ENCODE measurements at regions not wholly inside any gene's neighbourhood (a gene's known extent, or its start where the extent isn't known, plus 50 kb on each side); places are given as distances from the start of the nearest gene placed in this dataset.

DNA sequence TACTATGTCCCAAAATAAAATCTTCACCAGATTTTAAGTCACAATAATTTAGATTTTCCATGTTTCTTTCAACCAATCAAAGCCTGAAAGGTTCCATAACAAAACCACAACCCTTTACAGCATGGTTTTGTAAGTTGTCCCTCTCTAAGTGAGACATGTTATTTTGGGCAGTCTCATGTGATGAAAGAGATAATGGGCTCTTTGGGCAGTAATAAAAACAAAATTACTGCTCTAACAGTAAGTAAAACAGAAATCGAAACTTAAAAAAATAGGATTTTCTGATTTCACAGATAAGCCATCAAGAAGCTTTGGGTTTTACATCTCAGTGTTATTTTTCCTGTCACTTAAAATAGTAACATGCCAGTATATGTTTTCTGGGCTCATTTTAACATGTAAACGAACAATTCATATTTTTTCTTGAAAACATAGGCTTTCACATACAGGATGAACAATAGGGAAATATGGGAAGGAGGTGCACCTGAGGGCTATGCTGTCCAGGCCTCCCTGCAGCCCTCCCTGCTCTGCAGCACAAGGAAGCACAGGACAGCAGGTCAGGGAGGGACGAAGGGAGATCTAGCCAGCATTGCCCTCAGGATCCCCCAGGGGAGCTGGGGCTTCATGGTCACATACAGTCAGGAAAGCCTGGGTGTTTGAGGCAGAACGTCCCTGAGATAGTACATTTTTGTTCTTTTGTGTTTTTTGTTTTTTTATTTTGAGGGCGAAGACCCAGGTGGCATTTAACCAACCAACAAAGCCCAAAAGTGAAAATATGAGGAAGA lies 157.4 kb downstream of the SHOX2 start:
- ATAC-seq (ENCODE audit: low read depth in 2 of 2) = no peak
- H3K4me1 Mint-ChIP-seq = no peaks in the 10 kb centered on the region
- no peak for DNase-seq
- H3K4me3 Mint-ChIP-seq = no peak overlapping the region
- peaks cover 0 to 8% (median 0%) of the 10 kb centered on the region in 3 donors for H3K27me3 Mint-ChIP-seq
- H3K36me3 Mint-ChIP-seq = no peaks in the 10 kb centered on the region
- no peak overlapping the region for H3K27ac Mint-ChIP-seq
- peaks cover 0 to 6% (median 4%) of the 10 kb centered on the region in 7 donors for H3K9me3 Mint-ChIP-seq

DNA sequence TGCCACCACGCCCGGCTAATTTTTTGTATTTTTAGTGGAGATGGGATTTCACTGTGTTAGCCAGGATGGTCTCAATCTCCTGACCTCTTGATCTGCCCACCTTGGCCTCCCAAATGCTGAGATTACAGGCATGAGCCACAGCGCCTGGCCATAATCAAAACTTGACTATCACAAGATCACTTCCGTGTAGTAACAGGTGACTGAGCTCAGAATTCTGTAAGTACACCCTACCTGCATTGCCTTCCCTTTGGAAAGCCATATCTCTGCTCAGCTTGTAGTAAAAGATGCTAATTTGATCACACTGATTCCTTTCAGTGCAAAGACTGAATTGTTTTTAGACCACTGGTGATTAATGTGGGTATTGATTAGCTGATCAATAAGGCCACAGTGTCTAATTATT lies 167.1 kb downstream of the SHOX2 start:
- Mint-ChIP-seq H3K27ac (no peak overlapping the region), H3K27me3 (peaks cover 5 to 12% (median 10%) of the 10 kb centered on the region in 3 donors), H3K36me3 (no peaks in the 10 kb centered on the region), H3K4me1 (no peaks in the 10 kb centered on the region), H3K4me3 (no peak overlapping the region), H3K9me3 (peaks cover 0 to 4% (median 0%) of the 10 kb centered on the region in 7 donors)
- ATAC-seq (ENCODE audit: low read depth in 2 of 2) (no peak), DNase-seq (no peak)

DNA sequence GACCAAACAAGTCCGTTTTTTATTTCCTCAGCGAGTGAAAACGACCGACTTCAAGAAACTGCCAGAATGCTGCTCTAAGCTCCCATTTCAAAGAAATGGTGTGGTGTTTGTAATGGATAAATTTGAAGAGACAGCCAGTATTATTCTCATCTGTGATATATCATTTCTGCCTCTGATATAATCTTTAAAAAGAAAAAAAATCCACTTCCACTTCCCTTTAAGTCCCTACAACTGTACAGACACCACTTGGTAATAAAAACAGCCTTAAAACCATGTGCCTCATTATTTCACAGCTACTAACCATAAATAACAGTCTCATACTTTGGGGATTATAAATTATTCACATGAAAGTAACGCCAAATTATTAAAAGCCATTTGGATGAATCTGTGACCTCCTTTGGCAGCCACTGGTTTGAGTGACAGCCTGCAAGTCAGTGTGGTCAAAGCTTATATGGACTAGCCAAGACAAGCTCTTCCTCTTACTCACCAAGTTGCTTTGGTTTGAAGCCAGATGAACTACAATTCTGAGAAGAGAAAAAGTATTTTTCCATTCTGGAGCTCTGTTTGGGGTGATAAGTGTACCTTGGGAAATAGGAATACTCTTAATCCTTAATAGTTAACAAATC lies 168.0 kb downstream of the SHOX2 start:
- no peak for DNase-seq
- Mint-ChIP-seq H3K27me3 (peaks cover 5 to 12% (median 10%) of the 10 kb centered on the region in 3 donors), H3K4me1 (no peaks in the 10 kb centered on the region), H3K27ac (no peak overlapping the region), H3K36me3 (no peaks in the 10 kb centered on the region), H3K4me3 (no peak overlapping the region), H3K9me3 (peaks cover 0 to 4% (median 0%) of the 10 kb centered on the region in 7 donors)
- no peak for ATAC-seq (ENCODE audit: low read depth in 2 of 2)

DNA sequence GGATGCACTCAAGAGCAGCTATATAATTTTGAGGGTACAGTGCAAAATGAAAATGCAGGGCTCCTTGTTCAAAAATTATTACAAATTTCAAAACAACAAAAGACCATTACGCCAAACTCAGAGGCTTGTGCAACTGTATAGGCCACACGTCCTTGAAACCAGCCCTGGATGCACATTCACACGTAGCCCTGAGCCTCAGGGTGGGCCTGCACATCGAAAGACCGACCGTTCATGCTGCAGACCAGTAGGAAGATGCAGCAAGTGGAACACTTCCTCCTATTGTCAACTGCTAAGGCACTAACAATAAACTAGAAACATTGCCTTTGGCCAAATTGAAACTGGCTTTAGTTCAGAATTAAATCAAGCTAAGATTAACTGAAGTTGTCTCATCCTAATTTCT lies 174.7 kb downstream of the SHOX2 start:
- Mint-ChIP-seq H3K9me3 (peaks cover 0 to 4% (median 0%) of the 10 kb centered on the region in 7 donors), H3K36me3 (no peaks in the 10 kb centered on the region), H3K4me1 (no peaks in the 10 kb centered on the region), H3K4me3 (no peak overlapping the region), H3K27ac (peak overlapping the region in 1 of 6 donors; percentile 36), H3K27me3 (peaks cover 5 to 7% (median 6%) of the 10 kb centered on the region in 3 donors)
- no peak for ATAC-seq (ENCODE audit: low read depth in 2 of 2)
- DNase-seq = no peak

DNA sequence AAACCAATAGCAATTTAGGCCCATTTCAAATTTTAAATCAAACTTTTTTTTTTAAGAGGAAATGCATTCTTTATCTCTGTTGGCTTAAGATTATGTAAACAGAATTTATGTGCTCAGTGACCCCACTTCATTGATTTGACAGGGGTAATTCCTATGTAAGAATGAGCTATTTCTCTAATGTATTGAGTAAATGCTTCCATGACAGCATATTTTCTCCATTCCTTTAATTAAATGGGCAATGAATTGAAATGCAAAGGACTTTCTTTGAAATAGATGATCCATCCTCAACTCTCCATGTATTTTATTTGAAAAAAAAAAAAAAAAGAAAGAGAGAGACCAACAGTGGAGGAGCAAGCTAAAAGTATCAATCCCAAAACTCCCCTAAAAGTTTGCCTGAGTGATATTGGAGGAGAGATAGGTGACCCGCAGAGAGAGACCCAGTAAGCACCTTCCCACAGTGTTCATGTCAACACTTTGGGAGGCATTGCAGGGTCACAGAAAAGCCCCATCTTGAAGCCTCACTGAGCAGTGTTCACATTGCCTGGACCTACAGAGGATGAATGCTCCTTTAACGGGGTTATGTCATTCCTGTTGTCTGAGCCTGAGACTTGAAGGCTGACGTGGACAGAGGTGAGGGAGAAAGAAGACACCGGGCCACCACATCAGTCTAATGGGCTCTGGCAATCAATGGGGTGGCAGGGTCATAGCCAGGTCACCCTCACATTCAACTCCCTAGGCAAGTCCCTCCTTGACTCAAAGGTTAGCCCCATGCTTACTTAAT lies 176.0 kb downstream of the SHOX2 start:
- H3K9me3 Mint-ChIP-seq = peaks cover 0 to 2% (median 0%) of the 10 kb centered on the region in 7 donors

DNA sequence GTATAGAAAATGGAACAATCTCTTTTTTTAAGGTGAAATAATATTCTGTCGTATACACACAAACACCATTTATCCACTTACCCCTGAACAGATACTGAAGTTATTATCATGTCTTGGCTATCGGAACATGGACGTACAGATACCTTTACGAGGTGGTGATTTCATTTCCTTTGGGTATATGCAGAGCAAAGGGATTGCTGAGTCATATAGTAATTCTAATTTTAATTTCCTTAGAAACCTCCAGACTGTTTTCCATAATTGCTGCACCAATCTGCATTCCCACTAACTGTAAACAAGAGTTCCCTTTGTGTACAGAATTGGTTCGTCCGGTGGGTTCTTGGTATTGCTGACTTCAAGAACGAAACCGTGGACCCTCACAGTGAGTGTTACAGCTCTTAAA lies 179.4 kb downstream of the SHOX2 start:
- H3K27me3 Mint-ChIP-seq = no peaks in the 10 kb centered on the region
- ATAC-seq (ENCODE audit: low read depth in 2 of 2) (no peak), DNase-seq (no peak)
- H3K9me3 Mint-ChIP-seq = peaks cover 0 to 3% (median 0%) of the 10 kb centered on the region in 7 donors
- no peak overlapping the region for H3K27ac Mint-ChIP-seq
- no peaks in the 10 kb centered on the region for H3K36me3 Mint-ChIP-seq
- H3K4me3 Mint-ChIP-seq = no peak overlapping the region
- H3K4me1 Mint-ChIP-seq = no peaks in the 10 kb centered on the region

More for the DNA sequence above, 176.0 kb downstream of the SHOX2 start:
- DNase-seq (no peak), ATAC-seq (ENCODE audit: low read depth in 2 of 2) (no peak)
- Mint-ChIP-seq H3K27ac (no peak overlapping the region), H3K4me1 (no peaks in the 10 kb centered on the region), H3K4me3 (no peak overlapping the region), H3K27me3 (no peaks in the 10 kb centered on the region), H3K36me3 (no peaks in the 10 kb centered on the region)

DNA sequence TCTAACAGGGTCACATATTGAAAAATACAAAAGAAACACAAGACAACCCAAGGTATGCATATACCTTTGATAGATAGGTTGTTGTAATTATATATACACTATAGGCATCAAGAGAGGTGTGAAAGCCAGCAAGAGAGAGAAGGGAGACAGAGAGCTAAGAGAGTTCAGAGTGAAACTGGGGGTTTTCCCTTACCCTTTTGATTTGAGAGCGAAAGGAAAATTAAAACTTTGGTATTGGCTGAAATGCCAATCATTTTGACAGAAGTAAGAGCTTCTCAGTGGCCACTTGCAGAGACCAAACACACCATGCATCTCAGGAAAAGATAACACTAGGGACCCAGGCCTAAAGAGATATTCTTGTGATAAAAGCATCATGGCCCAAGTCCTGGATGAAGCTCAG lies 183.6 kb downstream of the SHOX2 start:
- H3K36me3 Mint-ChIP-seq = no peaks in the 10 kb centered on the region
- DNase-seq (no peak), ATAC-seq (ENCODE audit: low read depth in 2 of 2) (no peak)
- peaks cover 0 to 3% (median 0%) of the 10 kb centered on the region in 7 donors for H3K9me3 Mint-ChIP-seq
- H3K4me3 Mint-ChIP-seq = no peak overlapping the region
- H3K4me1 Mint-ChIP-seq = no peaks in the 10 kb centered on the region
- no peak overlapping the region for H3K27ac Mint-ChIP-seq
- H3K27me3 Mint-ChIP-seq = peaks cover 0 to 6% (median 0%) of the 10 kb centered on the region in 3 donors

DNA sequence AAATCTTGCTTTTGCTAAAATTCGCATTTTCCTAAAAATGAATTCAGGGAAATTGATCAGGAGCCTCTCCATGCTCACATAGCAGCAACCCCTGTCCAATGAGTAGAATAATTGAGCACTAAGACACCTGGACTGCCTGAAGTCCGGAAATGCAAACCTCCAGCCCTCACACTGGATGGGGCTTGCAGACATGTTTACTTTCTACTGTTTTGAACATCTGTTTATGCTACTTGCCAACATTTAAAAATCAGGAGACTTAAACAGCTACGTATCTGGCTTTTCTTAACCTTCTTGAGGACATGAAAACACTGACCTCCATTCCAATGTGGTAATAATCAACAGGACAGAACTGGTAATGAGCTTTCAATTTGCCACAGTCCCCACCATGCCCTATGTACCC lies 184.4 kb downstream of the SHOX2 start:
- DNase-seq (no peak), ATAC-seq (ENCODE audit: low read depth in 2 of 2) (no peak)
- no peaks in the 10 kb centered on the region for H3K36me3 Mint-ChIP-seq
- peaks cover 0 to 6% (median 0%) of the 10 kb centered on the region in 3 donors for H3K27me3 Mint-ChIP-seq
- H3K9me3 Mint-ChIP-seq = peaks cover 0 to 3% (median 0%) of the 10 kb centered on the region in 7 donors
- H3K4me1 Mint-ChIP-seq = no peaks in the 10 kb centered on the region
- H3K27ac Mint-ChIP-seq = no peak overlapping the region
- no peak overlapping the region for H3K4me3 Mint-ChIP-seq

DNA sequence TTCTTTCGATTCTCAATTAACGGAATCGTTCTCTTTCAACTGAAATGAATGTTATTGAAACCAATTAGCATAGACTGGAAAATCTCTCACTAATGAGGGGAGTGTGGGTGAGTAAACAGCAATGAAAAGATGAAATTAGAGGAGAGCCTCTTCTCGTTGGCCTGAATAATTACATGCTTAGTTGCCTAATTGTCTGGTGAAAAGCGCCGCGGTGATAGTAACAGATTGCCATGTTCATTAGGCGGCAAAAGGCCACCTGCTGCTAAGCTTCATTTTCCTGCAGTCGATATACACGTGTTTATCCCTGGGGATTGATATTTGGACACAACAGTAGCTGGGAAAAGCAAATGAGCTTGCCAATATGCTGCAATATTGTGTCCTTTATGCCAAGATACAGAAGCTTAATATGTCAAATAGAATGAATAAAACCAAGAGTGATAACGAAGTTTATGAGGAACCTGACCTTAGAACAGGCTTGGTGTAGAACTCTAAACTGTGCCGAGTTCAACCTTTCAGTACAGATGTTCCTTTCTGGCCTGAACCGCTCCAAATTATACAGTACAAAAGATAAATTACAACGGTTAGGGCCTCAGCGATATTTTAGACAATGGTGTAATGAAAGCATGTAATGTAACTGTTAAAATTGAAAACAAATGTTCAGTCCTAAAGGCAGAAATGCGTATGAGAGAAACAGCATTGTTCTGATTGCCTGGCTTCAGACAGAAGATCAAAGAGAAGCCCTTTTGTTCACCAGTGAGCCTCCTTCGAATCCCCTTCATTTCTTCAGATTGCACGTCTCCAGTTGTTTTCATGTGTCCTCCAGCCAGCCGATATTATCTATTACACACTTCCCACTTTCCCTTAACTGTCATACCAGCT lies 185.2 kb downstream of the SHOX2 start:
- ATAC-seq (ENCODE audit: low read depth in 2 of 2) = no peak
- Mint-ChIP-seq H3K36me3 (no peaks in the 10 kb centered on the region), H3K4me3 (no peak overlapping the region), H3K9me3 (peaks cover 0 to 3% (median 0%) of the 10 kb centered on the region in 7 donors), H3K27me3 (peaks cover 0 to 6% (median 0%) of the 10 kb centered on the region in 3 donors), H3K4me1 (no peaks in the 10 kb centered on the region), H3K27ac (no peak overlapping the region)
- DNase-seq = no peak

DNA sequence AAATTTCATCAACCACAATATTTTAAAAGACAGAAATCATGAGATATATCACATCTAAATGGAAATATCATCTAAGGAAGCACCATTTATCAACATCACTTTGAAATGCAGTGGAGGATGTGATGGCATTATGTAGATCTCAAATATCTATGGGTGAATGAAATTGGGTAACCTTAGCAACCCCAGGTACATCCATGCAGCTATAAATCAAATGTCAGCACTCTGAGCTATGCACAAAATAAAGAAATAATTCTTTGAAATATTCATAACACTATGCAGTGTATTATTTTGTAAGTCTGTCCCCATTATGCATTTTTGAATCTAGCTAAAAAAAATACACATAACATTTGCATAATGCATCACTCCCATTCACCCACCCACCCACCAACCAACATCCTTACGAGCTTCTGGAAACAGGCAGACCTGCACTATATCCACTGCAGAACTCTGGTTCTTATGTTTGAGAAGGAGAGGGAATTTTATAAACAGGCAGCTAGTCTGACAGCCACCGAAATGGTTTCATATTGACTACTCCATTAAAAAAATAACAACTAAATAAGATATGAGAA lies 186.8 kb downstream of the SHOX2 start:
- H3K9me3 Mint-ChIP-seq = peaks cover 0 to 3% (median 0%) of the 10 kb centered on the region in 7 donors
- no peak for DNase-seq
- peaks cover 0 to 6% (median 5%) of the 10 kb centered on the region in 3 donors for H3K27me3 Mint-ChIP-seq
- no peaks in the 10 kb centered on the region for H3K4me1 Mint-ChIP-seq
- H3K4me3 Mint-ChIP-seq = no peak overlapping the region
- no peak for ATAC-seq (ENCODE audit: low read depth in 2 of 2)
- H3K36me3 Mint-ChIP-seq = no peaks in the 10 kb centered on the region
- no peak overlapping the region for H3K27ac Mint-ChIP-seq

DNA sequence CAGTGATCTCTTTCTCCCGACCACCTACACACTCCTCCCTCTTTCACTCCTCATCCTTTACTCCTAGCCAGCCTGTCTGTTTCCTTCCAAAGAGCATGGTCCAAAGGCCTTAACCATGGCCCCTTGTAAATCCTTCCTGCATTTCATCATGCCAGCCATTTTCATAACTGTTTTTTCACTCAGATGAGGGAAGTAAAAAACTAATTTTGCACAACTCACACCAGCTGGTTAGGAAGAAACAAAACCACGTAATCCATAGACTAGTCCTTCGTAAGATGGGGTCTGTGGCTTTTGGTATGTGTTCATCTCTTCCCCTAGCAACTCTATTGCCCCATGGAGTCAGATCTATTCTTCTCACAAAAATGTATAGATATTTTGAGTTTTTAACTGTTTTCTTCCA lies 187.8 kb downstream of the SHOX2 start:
- ATAC-seq (ENCODE audit: low read depth in 2 of 2) = no peak
- Mint-ChIP-seq H3K36me3 (no peaks in the 10 kb centered on the region), H3K27ac (no peak overlapping the region), H3K4me3 (no peak overlapping the region), H3K9me3 (peaks cover 0 to 3% (median 1%) of the 10 kb centered on the region in 7 donors), H3K4me1 (no peaks in the 10 kb centered on the region), H3K27me3 (peaks cover 0 to 6% (median 5%) of the 10 kb centered on the region in 3 donors)
- no peak for DNase-seq

DNA sequence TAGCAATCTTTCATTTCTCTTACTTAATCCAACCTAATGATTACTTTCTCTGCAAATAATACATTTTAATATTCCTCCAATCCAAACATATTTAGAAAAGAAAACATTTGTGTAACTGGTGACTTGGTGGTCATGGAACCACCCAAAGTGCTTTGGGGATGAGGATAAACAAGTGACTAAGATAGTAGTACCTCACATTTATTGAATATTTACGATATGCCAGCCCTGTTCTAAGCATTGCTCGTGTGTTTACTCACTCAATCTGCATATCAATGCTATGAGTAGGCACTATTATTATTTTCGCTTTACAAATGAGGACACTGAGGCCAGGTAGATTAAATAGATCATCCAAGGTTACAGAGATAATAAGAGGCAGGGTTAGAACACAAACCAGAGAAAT lies 189.5 kb downstream of the SHOX2 start:
- Mint-ChIP-seq H3K4me1 (no peaks in the 10 kb centered on the region), H3K36me3 (no peaks in the 10 kb centered on the region), H3K4me3 (no peak overlapping the region), H3K27me3 (peaks cover 0 to 6% (median 5%) of the 10 kb centered on the region in 3 donors), H3K9me3 (peaks cover 0 to 5% (median under 1%) of the 10 kb centered on the region in 7 donors), H3K27ac (no peak overlapping the region)
- no peak for ATAC-seq (ENCODE audit: low read depth in 2 of 2)
- DNase-seq = no peak
